Activated CD4-positive, alpha-beta T cell treated with anti-CD3 and anti-CD28 coated beads for 48 hours (primary cell): ENCODE measurements at regions not wholly inside any gene's neighbourhood (a gene's known extent, or its start where the extent isn't known, plus 50 kb on each side); places are given as distances from the start of the nearest gene placed in this dataset.

ENCODE experiments used
- DNase-seq: peaks from one replicate; pipeline ENCODE4 v3.0.0-alpha.2; 2020

GRCh38 chr1:106524631-106525030, 531.8 kb upstream of the PRMT6 start:
- no peak for DNase-seq

- no peak for DNase-seq
Measured at GRCh38 chr1:106526650-106527049, 529.8 kb upstream of the PRMT6 start.

GRCh38 chr1:106534612-106535011, 521.9 kb upstream of the PRMT6 start:
- no peak for DNase-seq

- no peak for DNase-seq
Measured at GRCh38 chr1:106536741-106537140, 519.7 kb upstream of the PRMT6 start.

GRCh38 chr1:106548726-106549125, 507.7 kb upstream of the PRMT6 start:
- no peak for DNase-seq

GRCh38 chr1:106554294-106554693, 502.2 kb upstream of the PRMT6 start:
- no peak for DNase-seq

- DNase-seq = no peak
Measured at GRCh38 chr1:106555571-106555970, 500.9 kb upstream of the PRMT6 start.

GRCh38 chr1:106564192-106564591, 492.3 kb upstream of the PRMT6 start:
- no peak for DNase-seq

GRCh38 chr1:106568201-106568974, 488.1 kb upstream of the PRMT6 start:
- DNase-seq = no peak

GRCh38 chr1:106571109-106571508, 485.4 kb upstream of the PRMT6 start:
- no peak for DNase-seq

- no peak for DNase-seq
Measured at GRCh38 chr1:106584107-106584506, 472.4 kb upstream of the PRMT6 start.

- DNase-seq = no peak
Measured at GRCh38 chr1:106584676-106585075, 471.8 kb upstream of the PRMT6 start.

GRCh38 chr1:106600626-106601025, 455.8 kb upstream of the PRMT6 start:
- no peak for DNase-seq

- no peak for DNase-seq
Measured at GRCh38 chr1:106603616-106604015, 452.9 kb upstream of the PRMT6 start.

GRCh38 chr1:106608841-106609240, 447.6 kb upstream of the PRMT6 start:
- no peak for DNase-seq

GRCh38 chr1:106613068-106613467, 443.4 kb upstream of the PRMT6 start:
- no peak for DNase-seq

GRCh38 chr1:106613861-106614260, 442.6 kb upstream of the PRMT6 start:
- DNase-seq = no peak

GRCh38 chr1:106615473-106615872, 441.0 kb upstream of the PRMT6 start:
- DNase-seq = no peak

GRCh38 chr1:106619080-106619826, 437.2 kb upstream of the PRMT6 start:
- DNase-seq = no peak

GRCh38 chr1:106619827-106620134, 436.7 kb upstream of the PRMT6 start:
- no peak for DNase-seq

- DNase-seq = no peak
Measured at GRCh38 chr1:106620521-106620954, 435.9 kb upstream of the PRMT6 start.

GRCh38 chr1:106621853-106622252, 434.6 kb upstream of the PRMT6 start:
- no peak for DNase-seq

- no peak for DNase-seq
Measured at GRCh38 chr1:106637566-106637965, 418.9 kb upstream of the PRMT6 start.

- no peak for DNase-seq
Measured at GRCh38 chr1:106646261-106646784, 410.2 kb upstream of the PRMT6 start.
